Adipocyte (in vitro differentiated cells): ENCODE measurements at regions not wholly inside any gene's neighbourhood (a gene's known extent, or its start where the extent isn't known, plus 50 kb on each side); places are given as distances from the start of the nearest gene placed in this dataset.

Experiments used
- DNase-seq: peaks from one replicate; pipeline ENCODE4 v3.0.0-alpha.2; 2015; ENCODE audit warnings: low read depth
- H3K27me3 ChIP-seq: replicated peaks from 2 replicates; pipeline ENCODE4 v1.7.0; 2013; ENCODE audit warnings: mild to moderate bottlenecking, low read length, moderate library complexity; ENCODE audit not compliant: control insufficient read depth, insufficient read depth
- H3K36me3 ChIP-seq: 2 replicates; pipeline ENCODE4 v1.7.0; 2013; ENCODE audit warnings: low read length, mild to moderate bottlenecking, moderate library complexity; ENCODE audit not compliant: control insufficient read depth, insufficient read depth, severe bottlenecking
- H3K4me1 ChIP-seq: 2 replicates; pipeline ENCODE4 v1.7.0; 2013; ENCODE audit warnings: mild to moderate bottlenecking, low read length, moderate library complexity; ENCODE audit not compliant: control insufficient read depth, insufficient read depth
- H3K4me3 ChIP-seq: 2 replicates; pipeline ENCODE4 v1.7.0; 2013; ENCODE audit warnings: mild to moderate bottlenecking, low read length, moderate library complexity
- H3K9ac ChIP-seq: 2 replicates; pipeline ENCODE4 v1.7.0; 2013; ENCODE audit warnings: mild to moderate bottlenecking, low read length, moderate library complexity
- H3K9me3 ChIP-seq: 2 replicates; pipeline ENCODE4 v1.7.0; 2013; ENCODE audit warnings: mild to moderate bottlenecking, low read length, moderate library complexity; ENCODE audit not compliant: control insufficient read depth

DNA sequence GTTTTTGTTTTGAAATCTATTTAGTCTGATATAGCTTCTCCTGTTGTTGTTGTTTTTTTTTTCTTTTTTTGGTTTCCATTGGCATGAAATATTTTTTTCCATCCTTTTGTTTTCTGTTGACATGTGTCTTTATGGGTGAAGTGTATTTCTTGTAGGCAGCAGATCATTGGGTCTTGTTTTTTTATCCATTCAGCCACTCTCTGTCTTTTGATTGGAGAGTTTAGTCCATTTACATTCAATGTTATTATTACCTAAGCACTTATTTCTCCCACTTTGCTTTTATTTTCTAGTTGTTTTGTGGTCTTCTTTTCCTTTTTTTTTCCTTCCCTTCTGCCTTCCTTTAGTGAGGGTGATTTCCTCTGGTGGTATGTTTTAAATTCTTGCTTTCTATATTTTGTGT, 193.6 kb upstream of the TMEM260 start:
- DNase-seq, result no peak
- Histone ChIP-seq H3K9me3 (peaks cover 45% of the 10 kb centered on the region), H3K27me3 (no peaks in the 10 kb centered on the region)

DNA sequence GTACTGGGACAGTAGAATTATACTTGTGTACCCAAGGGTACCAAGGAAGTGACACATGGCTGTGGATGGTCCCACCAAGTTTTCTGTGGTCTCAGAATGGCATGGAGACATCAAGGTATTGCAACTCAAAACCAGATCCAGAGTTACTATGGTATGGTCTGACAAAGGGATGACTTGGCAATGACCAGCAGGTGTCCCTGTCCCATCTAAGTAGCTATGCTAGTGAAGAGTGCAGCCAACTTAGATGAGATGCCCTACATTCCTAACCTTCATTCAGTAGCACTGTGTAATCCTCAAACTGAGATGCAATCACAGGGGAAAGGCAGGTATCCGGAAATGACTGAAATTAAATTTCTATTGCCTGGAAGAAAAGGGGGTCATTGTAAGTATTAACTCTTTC, 188.7 kb upstream of the TMEM260 start:
- no peak overlapping the region for H3K9ac ChIP-seq
- H3K36me3 ChIP-seq, result no peaks in the 10 kb centered on the region
- H3K9me3 ChIP-seq, result peaks cover 14% of the 10 kb centered on the region
- H3K4me1 ChIP-seq, result no peaks in the 10 kb centered on the region
- no peak overlapping the region for H3K4me3 ChIP-seq
- H3K27me3 ChIP-seq, result no peaks in the 10 kb centered on the region
- DNase-seq, result no peak

More for the DNA sequence above, 193.6 kb upstream of the TMEM260 start:
- H3K36me3 ChIP-seq, result no peaks in the 10 kb centered on the region
- H3K4me1 ChIP-seq, result no peaks in the 10 kb centered on the region
- H3K9ac ChIP-seq, result no peak overlapping the region
- H3K4me3 ChIP-seq, result no peak overlapping the region

DNA sequence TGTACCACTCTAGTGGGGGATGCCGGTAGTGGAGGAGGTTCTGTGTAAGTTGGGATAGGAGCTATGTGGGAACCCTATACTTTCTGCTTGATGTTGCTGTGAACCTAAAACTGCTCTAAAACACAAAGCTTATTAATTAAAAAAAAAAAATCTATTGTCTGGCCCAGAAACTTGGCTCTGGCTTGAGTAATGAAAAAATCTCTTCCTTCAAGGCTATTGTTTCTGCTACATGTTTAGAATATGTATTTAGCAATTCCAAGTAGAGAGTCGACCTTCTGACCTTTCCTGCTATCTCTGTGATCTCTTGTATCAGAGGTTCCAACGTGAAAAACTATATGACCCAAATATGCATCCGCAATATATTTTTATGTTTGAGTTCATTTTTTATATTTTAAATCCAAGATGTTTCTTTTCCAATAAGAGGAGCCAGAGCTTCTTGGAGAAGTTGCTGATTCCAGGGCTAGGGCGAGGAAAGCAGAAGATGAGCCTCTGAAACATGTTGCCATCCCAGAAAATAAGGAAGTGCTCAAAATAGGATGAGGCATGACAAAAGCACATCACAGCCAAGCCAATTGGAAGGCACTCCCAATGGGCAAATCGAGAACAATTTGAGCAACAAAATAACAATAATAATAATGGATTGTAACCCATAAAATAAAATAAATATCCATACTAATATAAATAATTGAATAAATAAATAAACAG, 184.6 kb upstream of the TMEM260 start:
- no peak for DNase-seq

DNA sequence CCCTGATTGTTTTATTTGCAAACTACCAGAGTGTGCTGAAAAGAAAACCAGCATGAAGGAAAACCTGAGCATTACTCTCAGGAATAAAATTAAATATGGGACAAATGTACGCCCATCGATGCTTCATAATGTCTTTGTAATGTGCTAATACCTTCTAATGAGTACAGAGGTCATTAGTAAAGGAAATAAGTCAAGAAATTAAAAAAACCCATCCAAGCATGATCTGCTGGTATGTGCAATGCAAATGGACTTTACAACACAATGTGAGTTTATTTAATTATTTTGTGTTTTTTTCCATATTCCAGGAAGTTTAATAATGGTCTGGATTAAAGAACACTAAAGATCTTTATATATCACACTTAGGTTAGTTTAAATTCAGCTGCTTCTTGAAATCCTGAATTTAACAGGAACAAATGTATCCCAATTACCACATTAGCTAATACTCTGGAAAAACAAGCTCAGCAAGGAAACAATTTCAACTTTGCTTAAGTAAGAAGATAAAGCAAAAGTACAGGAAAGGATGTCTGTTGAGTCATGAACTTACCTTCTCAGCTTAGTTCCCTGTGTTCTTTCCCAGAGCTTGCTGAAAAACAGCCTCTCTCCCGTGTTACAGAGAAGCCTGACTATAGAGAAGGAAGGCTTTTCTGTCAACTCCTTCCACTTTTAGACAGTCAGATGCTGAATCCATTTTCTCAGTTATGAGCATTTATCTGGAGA, 179.3 kb upstream of the TMEM260 start:
- no peak for DNase-seq
- Histone ChIP-seq H3K9me3 (no peaks in the 10 kb centered on the region), H3K4me3 (no peak overlapping the region), H3K36me3 (no peaks in the 10 kb centered on the region), H3K9ac (no peak overlapping the region), H3K27me3 (no peaks in the 10 kb centered on the region), H3K4me1 (no peaks in the 10 kb centered on the region)

More for the DNA sequence above, 184.6 kb upstream of the TMEM260 start:
- Histone ChIP-seq H3K36me3 (no peaks in the 10 kb centered on the region), H3K27me3 (no peaks in the 10 kb centered on the region), H3K9ac (no peak overlapping the region), H3K9me3 (no peaks in the 10 kb centered on the region), H3K4me3 (no peak overlapping the region), H3K4me1 (no peaks in the 10 kb centered on the region)

DNA sequence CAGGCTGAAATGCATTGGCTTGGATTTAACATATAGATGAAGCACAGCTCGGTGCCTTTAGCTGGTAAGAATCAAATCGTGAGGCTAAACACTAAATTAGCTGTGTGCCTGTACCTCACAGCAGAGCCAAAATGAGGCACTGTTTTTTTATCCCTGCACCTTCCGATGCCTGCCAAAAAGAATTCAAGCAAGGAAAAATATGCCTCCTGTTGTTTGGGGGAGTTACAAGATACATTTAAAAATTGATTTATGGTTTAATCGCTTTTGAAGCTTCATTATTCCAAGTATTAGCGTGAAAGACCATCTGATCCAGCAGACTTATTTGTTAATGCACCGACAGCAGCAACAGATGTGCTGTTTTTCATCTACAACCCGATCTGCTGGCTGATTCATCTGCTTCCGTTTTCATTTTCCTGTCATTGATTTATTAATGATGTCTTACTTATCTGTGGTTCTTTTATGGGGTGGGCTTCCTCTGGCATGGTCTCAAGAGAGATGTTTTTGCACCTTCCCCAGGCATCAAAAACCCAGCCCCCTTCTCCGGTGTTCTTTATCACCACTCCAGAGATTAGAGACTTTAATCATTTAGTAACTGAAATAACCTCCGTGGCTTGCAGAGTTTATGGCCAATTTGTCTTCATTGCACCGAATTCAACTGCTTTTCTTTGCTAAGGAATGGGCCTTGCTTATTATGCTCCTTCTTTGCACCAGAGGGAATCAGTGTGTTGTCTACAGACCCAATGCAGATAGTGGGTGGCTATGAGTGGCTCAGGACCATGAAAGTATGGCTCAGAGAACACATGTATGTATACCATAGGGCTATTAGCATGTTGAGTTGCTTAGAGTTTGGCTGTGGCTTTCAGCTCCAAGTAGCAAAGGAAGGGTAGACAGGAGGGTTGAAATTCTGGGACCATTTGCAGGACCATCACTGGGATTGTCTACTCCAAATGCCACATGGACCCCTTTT, 166.8 kb upstream of the TMEM260 start:
- no peak for DNase-seq
- Histone ChIP-seq H3K4me3 (no peak overlapping the region), H3K27me3 (no peaks in the 10 kb centered on the region), H3K9me3 (peaks cover 48% of the 10 kb centered on the region), H3K4me1 (no peaks in the 10 kb centered on the region), H3K36me3 (no peaks in the 10 kb centered on the region), H3K9ac (no peak overlapping the region)

DNA sequence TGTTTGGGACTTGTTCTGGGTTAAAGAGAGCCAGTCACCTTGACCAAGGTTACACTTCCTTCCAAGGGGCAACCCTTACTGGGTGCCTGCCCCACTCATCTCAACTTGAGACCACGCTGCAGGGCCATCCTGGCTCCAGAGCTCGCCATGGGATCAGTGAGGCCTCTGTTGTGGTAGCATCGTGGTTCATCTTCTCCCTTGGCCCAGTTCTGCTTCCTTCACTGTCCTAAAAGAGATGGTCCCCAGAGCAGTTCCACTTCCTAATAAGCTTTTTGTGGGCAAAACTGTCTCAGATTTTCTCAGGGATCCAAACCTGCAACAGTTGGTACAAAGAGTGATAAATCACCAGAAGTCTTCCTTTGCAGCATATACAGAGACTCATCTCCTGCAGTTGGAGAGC, 165.9 kb upstream of the TMEM260 start:
- H3K9me3 ChIP-seq, result peaks cover 38% of the 10 kb centered on the region
- no peaks in the 10 kb centered on the region for H3K4me1 ChIP-seq
- H3K36me3 ChIP-seq, result no peaks in the 10 kb centered on the region
- no peak overlapping the region for H3K9ac ChIP-seq
- DNase-seq, result no peak
- H3K4me3 ChIP-seq, result no peak overlapping the region
- no peaks in the 10 kb centered on the region for H3K27me3 ChIP-seq

DNA sequence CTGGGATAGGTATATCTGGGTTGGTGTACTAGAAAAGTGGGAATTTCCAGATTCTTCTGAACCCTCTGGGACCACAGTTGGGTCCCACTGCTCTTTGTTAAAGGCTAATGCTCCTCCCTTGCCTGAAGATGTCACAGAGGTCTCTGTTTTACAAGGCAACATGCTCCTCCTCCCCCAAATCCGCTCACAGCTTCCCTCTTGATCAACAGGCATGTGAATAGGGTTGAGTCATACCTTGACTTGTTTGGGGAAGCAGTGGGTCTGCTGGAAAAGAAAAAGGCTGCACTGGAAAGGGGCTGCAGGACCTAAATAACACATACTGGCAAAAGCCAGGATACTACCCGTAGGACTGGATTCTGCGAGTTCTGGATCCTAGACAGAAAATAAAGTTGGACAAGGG, 165.4 kb upstream of the TMEM260 start:
- peaks cover 33% of the 10 kb centered on the region for H3K9me3 ChIP-seq
- no peak for DNase-seq
- no peaks in the 10 kb centered on the region for H3K4me1 ChIP-seq
- no peaks in the 10 kb centered on the region for H3K27me3 ChIP-seq
- H3K9ac ChIP-seq, result no peak overlapping the region
- H3K36me3 ChIP-seq, result no peaks in the 10 kb centered on the region
- H3K4me3 ChIP-seq, result no peak overlapping the region

DNA sequence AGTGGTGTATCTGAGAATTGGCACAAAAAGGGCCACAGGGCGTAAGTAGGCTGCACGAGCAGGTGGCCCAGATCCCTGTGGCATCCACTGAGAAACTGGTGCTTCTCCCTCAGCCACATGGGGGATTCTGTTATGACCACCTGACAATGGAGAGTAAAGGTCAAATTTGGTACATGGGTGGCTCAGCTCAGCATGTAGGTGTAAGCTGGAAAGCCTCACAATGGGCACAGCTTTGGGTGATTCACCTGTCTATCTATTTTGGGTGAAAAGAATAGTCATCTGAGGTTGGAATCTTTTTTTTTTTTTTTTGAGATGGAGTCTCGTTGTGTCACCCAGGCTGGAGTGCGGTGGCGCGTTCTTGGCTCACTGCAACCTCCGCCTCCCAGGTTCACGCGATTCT, 163.4 kb upstream of the TMEM260 start:
- Histone ChIP-seq H3K9ac (no peak overlapping the region), H3K9me3 (peaks cover 13% of the 10 kb centered on the region), H3K4me1 (no peaks in the 10 kb centered on the region), H3K4me3 (no peak overlapping the region), H3K36me3 (no peaks in the 10 kb centered on the region), H3K27me3 (no peaks in the 10 kb centered on the region)
- DNase-seq, result no peak

DNA sequence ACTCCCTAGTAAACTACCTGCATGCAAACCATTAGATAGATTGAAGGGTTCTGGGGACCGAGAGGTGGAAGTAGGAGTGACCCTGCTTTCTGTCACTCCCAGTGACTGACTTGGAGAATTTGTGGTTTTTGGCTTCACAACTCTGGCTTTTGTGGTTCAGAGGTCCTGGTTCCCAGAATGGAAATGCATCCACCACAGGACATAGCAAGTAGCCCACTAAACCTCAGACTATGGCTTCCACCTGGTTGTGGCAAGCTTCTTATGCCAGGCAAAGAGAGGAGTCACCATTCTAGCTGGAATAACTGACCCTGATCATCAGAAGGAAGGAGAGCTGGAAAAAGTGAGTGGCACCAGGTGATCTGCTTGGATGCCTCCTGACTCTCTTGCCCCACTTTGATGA, 162.4 kb upstream of the TMEM260 start:
- H3K36me3 ChIP-seq, result no peaks in the 10 kb centered on the region
- H3K9me3 ChIP-seq, result peaks cover 4% of the 10 kb centered on the region
- no peaks in the 10 kb centered on the region for H3K4me1 ChIP-seq
- H3K27me3 ChIP-seq, result no peaks in the 10 kb centered on the region
- DNase-seq, result no peak
- H3K9ac ChIP-seq, result no peak overlapping the region
- H3K4me3 ChIP-seq, result no peak overlapping the region

DNA sequence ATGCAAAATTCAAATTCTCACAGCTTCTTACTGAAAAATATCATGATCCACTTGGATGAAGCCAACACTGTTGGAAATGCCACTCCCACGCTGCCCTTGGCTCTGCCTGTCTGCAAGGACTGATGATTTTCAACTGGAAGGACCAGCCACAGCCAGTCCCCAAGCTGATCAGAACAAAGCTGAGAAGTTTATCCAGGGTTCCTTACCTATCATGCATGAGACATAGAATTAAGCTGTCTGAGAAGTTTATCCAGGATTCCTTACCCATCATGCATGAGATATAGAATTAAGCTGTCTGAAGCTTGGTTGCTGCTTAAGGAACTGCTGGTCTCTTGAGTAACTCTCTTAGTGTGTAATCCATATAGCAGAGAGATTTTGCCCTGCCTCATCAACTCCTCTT, 159.8 kb upstream of the TMEM260 start:
- Histone ChIP-seq H3K4me1 (peaks cover 15% of the 10 kb centered on the region), H3K36me3 (no peaks in the 10 kb centered on the region), H3K4me3 (no peak overlapping the region), H3K9me3 (no peaks in the 10 kb centered on the region), H3K9ac (no peak overlapping the region), H3K27me3 (no peaks in the 10 kb centered on the region)
- no peak for DNase-seq

DNA sequence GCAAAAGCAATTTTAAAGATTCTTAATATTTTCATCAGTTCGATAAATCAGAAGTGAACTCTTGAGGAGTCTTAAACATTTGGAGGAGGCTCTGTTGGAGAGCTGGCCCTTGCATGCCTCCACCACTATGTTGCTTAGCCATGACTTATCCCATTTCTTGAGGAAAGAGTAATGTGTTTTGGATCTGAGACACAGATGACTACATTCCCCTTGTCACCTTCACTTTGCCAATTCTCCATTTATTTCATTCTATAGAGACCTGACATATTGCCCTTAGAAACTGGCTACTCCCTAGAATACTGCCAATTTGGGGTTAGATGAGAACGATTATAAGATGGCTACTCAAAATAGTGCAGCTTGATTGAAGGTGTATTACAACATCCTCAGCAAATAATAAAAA, 157.4 kb upstream of the TMEM260 start:
- H3K9me3 ChIP-seq, result no peaks in the 10 kb centered on the region
- no peak overlapping the region for H3K4me3 ChIP-seq
- peaks cover 15% of the 10 kb centered on the region for H3K4me1 ChIP-seq
- no peak for DNase-seq
- H3K36me3 ChIP-seq, result no peaks in the 10 kb centered on the region
- no peaks in the 10 kb centered on the region for H3K27me3 ChIP-seq
- no peak overlapping the region for H3K9ac ChIP-seq
